Central memory CD8-positive, alpha-beta T cell (primary cell): ENCODE measurements at regions not wholly inside any gene's neighbourhood (a gene's known extent, or its start where the extent isn't known, plus 50 kb on each side); places are given as distances from the start of the nearest gene placed in this dataset.

Experiments
- ATAC-seq: fragments of 150-1000 bp; cut with Tn5 transposase; replicated peaks from 2 replicates; pipeline ENCODE4 v1.10.0; 2022; ENCODE audit warnings: mild to moderate bottlenecking, moderate FRiP score, moderate number of reproducible peaks; ENCODE audit not compliant: poor library complexity, severe bottlenecking; ENCODE audit errors: extremely low read depth
- DNase-seq, 2 donors: peaks; one replicate each; pipeline ENCODE4 v3.0.0; 2021; ENCODE audit warnings: low spot score in 2 of 2
- H3K27ac Mint-ChIP-seq: one replicate; pipeline ENCODE4 v1.8.0; 2022; ENCODE audit warnings: low read depth, mild to moderate bottlenecking, moderate library complexity, mixed read lengths
- H3K27me3 Mint-ChIP-seq: one replicate; pipeline ENCODE4 v1.8.0; 2022; ENCODE audit warnings: mixed read lengths
- H3K36me3 Mint-ChIP-seq: one replicate; pipeline ENCODE4 v1.8.0; 2022; ENCODE audit warnings: mild to moderate bottlenecking, moderate library complexity, mixed read lengths; ENCODE audit not compliant: insufficient read depth
- H3K4me1 Mint-ChIP-seq: one replicate; pipeline ENCODE4 v1.8.0; 2022; ENCODE audit warnings: mixed read lengths
- H3K4me3 Mint-ChIP-seq: one replicate; pipeline ENCODE4 v1.8.0; 2022; ENCODE audit warnings: mild to moderate bottlenecking, moderate library complexity, mixed read lengths
- H3K9me3 Mint-ChIP-seq: one replicate; pipeline ENCODE4 v1.8.0; 2022; ENCODE audit warnings: mixed read lengths

DNA sequence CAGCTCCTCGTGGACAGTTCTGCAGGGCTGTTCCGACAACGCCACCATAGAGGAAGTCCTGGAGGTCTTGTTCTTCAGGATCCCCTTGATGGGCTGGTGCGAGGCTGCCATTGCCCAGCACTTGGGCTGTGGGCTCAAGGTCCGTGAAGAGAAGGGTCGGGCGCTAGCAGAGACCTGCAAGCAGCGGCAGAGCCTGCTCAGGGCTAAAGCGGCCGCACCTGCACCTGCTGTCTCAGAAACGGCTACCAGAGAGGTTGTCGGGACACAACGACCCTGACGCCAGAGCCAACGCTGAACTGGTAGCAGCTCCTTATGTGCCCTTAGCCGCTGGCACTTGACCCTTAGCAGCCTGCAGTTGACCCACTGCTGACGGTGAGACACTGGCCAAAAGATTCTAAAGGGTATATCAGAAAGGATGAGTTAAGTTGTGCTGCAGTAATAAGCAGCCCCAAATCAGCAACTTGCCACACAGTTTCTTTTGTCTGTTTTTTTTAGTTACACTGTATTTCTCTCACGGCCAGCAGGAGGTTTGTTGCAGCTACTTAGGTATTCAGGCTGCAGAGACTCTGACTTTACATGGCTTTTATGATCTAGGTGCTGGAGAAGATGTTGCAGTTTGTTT, 55.5 kb upstream of the ST6GAL2 start:
- Mint-ChIP-seq H3K4me3 (no peak overlapping the region), H3K27ac (no peak overlapping the region), H3K4me1 (no peaks in the 10 kb centered on the region), H3K27me3 (no peaks in the 10 kb centered on the region), H3K9me3 (peaks cover 5% of the 10 kb centered on the region), H3K36me3 (no peaks in the 10 kb centered on the region)
- DNase-seq, result no peak
- ATAC-seq, result no peak

DNA sequence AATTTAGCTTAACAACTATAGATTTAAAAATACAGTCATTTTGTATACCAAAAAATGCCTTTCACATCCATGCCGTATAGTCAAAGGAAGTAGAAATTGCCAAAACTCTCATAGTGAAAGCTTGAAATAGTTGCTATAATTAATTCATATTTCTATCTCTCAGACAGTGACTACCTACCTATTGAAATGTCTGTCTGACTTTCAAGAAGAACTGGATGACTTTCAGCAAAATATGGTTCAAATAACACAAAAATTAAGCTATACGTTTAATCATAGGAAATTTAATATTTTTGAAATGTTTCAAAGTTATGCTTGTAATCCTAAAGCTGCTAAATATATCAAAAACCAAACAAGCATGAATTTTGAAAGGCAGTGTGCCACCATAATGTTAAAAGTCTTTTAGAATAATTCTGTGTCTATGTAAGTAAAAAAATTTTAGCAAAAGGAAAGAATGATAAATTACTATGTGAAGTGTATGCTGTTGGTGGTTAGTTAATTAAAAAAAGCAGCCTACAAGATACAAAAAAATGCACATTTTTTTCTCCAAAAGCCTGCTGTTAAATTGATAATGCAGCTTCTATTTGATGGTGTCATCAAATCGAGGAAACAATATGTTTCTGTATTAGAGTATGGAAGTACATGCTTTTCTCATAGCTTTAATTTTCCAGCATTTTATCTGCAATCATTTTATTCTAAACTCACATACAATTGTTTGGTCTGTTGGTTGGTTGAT, 57.7 kb upstream of the ST6GAL2 start:
- no peaks in the 10 kb centered on the region for H3K36me3 Mint-ChIP-seq

DNA sequence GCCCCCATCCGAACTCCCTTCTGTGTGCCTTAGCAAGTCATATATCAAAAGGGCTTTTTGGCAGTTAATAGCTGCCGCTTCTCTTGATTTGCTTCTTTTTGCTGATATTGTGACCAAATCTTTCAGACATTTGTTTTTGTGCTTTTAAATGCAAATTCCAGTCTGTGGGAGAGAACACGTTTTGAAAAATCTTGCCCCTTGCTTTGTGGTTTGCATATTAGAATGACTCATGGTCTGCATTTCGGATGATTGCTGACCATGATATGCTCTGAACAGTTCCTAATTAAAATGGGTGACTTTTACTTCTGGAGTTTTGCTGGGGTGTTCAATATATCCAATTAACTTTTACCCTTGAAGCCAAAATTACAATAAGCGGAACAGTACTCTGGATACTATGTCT, 58.2 kb upstream of the ST6GAL2 start:
- H3K27me3 Mint-ChIP-seq, result no peaks in the 10 kb centered on the region
- H3K36me3 Mint-ChIP-seq, result no peaks in the 10 kb centered on the region
- ATAC-seq, result no peak
- H3K4me3 Mint-ChIP-seq, result no peak overlapping the region
- no peaks in the 10 kb centered on the region for H3K4me1 Mint-ChIP-seq
- peaks cover 5% of the 10 kb centered on the region for H3K9me3 Mint-ChIP-seq
- no peak for DNase-seq
- no peak overlapping the region for H3K27ac Mint-ChIP-seq

More for the DNA sequence above, 57.7 kb upstream of the ST6GAL2 start:
- DNase-seq (no peak), ATAC-seq (no peak)
- H3K27ac Mint-ChIP-seq, result no peak overlapping the region
- H3K27me3 Mint-ChIP-seq, result no peaks in the 10 kb centered on the region
- H3K4me1 Mint-ChIP-seq, result no peaks in the 10 kb centered on the region
- no peak overlapping the region for H3K4me3 Mint-ChIP-seq
- peaks cover 5% of the 10 kb centered on the region for H3K9me3 Mint-ChIP-seq

DNA sequence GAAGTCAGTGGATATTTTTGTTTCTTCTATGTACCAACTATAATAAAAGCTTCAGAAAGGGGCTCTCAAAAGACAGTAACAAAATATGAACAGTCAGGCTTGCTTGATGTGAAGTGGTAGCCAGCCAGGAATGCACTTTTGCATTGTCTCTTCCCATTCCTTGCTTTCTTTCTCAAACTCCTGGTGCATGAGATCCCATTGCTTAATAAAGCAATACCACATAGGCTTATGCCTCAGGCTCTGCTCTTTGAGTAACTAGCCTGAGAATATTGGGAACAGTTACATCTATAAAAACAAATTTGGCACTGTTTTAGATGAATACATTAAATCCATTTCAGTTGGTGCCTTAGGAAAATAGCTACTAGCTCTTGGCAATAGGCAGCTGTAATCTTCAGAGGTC, 62.6 kb upstream of the ST6GAL2 start:
- Mint-ChIP-seq H3K4me1 (no peaks in the 10 kb centered on the region), H3K9me3 (no peaks in the 10 kb centered on the region), H3K27me3 (no peaks in the 10 kb centered on the region), H3K27ac (no peak overlapping the region), H3K36me3 (no peaks in the 10 kb centered on the region), H3K4me3 (no peak overlapping the region)
- DNase-seq, result no peak
- ATAC-seq, result no peak

DNA sequence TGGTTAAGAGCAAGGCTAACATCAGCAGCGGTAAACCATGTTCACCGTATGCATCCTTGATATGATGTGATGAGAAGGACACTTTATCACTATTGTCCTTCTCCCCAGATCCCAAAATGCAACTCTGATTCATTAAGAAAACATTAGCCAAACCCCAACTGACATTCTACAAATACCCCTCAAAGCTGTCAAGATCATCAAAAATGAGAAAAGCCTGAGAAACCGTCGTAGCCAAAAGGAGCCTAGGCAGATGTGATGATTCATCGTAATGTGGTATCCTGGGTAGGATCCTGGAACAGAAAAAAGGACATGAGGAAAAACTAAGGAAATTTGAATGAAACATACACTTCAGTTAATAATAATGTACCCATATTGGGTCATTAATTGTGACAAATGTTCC, 67.3 kb upstream of the ST6GAL2 start:
- H3K36me3 Mint-ChIP-seq, result no peaks in the 10 kb centered on the region
- no peak for ATAC-seq
- DNase-seq, result no peak
- no peak overlapping the region for H3K27ac Mint-ChIP-seq
- no peaks in the 10 kb centered on the region for H3K9me3 Mint-ChIP-seq
- H3K4me3 Mint-ChIP-seq, result no peak overlapping the region
- H3K4me1 Mint-ChIP-seq, result no peaks in the 10 kb centered on the region
- H3K27me3 Mint-ChIP-seq, result no peaks in the 10 kb centered on the region

DNA sequence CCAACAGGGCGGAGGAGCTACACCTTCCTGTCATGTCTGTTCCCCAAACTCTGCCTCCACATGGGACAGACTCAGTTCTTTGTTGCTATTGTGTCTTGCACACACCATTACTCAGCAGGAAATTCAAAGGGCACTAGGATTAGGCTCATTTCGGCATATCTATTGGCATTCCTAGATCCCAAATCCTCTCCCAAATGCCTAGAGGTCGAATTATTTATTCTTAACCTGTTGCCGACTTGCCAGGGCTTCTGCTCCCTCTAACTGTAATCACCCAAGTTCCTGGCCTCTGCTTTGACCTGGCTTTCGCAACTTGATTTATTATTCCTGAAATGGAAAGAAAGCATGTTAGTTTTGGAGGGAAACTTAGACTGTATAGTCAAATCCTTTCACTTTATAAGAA, 67.8 kb upstream of the ST6GAL2 start:
- no peak overlapping the region for H3K4me3 Mint-ChIP-seq
- H3K4me1 Mint-ChIP-seq, result no peaks in the 10 kb centered on the region
- H3K9me3 Mint-ChIP-seq, result no peaks in the 10 kb centered on the region
- no peaks in the 10 kb centered on the region for H3K27me3 Mint-ChIP-seq
- no peak overlapping the region for H3K27ac Mint-ChIP-seq
- H3K36me3 Mint-ChIP-seq, result no peaks in the 10 kb centered on the region
- ATAC-seq (no peak), DNase-seq (no peak)

DNA sequence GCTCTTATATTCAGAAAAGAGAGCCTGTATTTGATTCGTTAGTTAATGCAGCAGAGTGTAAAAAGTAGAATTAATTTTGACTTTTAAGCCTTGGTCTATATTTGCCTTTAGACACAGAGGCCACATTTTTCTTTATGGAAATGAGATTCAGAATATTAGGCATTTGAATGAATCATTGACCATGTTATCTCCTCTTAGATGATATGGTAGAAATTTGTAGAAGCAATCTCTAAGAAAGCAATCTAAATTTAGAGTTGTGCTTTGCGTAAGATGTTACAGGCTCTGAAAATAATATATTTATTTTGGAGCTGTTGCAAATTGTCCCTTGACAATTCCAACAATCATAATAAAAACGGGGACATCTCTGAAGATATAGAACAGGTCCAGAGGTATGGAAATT, 68.3 kb upstream of the ST6GAL2 start:
- no peaks in the 10 kb centered on the region for H3K9me3 Mint-ChIP-seq
- no peaks in the 10 kb centered on the region for H3K36me3 Mint-ChIP-seq
- no peaks in the 10 kb centered on the region for H3K4me1 Mint-ChIP-seq
- DNase-seq (no peak), ATAC-seq (no peak)
- H3K27ac Mint-ChIP-seq, result no peak overlapping the region
- H3K27me3 Mint-ChIP-seq, result no peaks in the 10 kb centered on the region
- H3K4me3 Mint-ChIP-seq, result no peak overlapping the region

DNA sequence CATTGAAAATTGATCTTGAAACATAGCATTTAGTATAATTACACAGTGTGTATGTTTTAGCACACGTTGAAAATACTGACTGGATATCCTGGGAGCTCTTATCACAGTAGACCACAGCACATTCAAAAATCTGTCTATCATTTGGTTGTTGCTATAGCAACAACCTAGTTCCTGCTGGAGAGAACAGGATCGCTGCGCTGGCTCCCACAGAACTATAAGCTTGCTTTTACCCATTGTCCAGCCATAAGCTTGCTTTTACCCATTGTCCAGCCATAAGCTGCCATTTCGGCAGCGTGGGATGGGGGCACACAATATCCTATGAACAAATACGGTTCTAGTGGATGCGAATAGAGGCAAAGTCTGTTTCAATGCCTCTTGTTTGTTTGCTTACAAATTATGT, 70.4 kb upstream of the ST6GAL2 start:
- H3K4me3 Mint-ChIP-seq, result no peak overlapping the region
- ATAC-seq, result no peak
- H3K4me1 Mint-ChIP-seq, result no peaks in the 10 kb centered on the region
- no peak overlapping the region for H3K27ac Mint-ChIP-seq
- H3K9me3 Mint-ChIP-seq, result no peaks in the 10 kb centered on the region
- no peaks in the 10 kb centered on the region for H3K27me3 Mint-ChIP-seq
- DNase-seq, result no peak
- H3K36me3 Mint-ChIP-seq, result no peaks in the 10 kb centered on the region

DNA sequence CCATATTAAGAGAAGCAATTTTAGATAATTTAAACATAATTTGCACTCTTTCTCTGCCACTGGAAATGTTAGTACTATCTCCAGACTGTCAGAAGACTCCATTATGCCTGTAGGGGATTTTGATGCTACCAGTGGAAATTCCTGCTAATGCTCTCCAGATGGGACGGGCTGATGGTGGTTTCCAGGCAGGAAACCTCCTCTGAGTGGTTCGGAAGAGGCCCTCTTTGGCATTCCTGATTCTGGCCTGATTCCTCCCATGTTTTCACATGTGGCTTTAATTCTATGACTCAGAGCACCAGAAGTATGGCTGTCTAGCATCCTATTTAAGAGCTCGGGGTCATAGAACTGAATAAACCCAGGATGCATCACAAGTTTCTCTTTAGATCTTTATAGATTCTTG, 70.9 kb upstream of the ST6GAL2 start:
- no peaks in the 10 kb centered on the region for H3K36me3 Mint-ChIP-seq
- DNase-seq (no peak), ATAC-seq (no peak)
- H3K27me3 Mint-ChIP-seq, result no peaks in the 10 kb centered on the region
- no peak overlapping the region for H3K4me3 Mint-ChIP-seq
- no peak overlapping the region for H3K27ac Mint-ChIP-seq
- no peaks in the 10 kb centered on the region for H3K4me1 Mint-ChIP-seq
- no peaks in the 10 kb centered on the region for H3K9me3 Mint-ChIP-seq

DNA sequence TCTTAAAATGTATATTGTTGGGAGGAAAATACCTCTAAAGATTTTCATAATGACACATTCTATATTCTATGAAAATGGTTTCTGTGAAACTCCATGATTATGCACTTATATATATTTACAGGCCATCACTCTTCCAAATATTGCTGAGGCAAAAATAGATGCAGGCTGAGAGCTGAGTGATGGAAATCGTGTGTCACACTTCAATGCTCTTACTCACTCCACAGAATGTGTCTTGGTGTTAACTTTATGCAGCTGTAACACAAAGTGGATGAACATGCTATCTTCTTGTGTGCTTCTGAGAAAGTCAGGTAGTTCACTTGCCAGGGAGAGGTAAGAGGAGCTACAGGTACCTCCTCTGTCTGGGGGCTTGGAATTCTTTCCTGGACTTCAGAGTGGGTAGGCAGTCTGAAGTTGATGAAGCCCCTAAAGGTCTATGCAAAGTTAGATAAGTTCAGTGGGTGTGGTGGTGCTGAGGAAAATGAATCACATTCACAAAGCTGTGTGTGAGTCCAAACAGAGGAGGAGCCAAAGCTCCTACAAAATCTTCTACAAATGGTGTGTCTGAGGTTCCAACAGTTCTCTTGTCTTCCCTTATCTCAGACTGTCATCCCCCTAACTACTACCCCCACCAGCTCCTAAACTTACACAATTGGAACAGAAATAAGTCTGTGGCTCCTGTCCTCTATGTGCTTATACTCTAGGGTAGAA, 74.2 kb upstream of the ST6GAL2 start:
- Mint-ChIP-seq H3K36me3 (no peaks in the 10 kb centered on the region), H3K27me3 (no peaks in the 10 kb centered on the region), H3K27ac (no peak overlapping the region), H3K4me3 (no peak overlapping the region), H3K9me3 (peaks cover 10% of the 10 kb centered on the region), H3K4me1 (no peaks in the 10 kb centered on the region)
- no peak for DNase-seq
- no peak for ATAC-seq

DNA sequence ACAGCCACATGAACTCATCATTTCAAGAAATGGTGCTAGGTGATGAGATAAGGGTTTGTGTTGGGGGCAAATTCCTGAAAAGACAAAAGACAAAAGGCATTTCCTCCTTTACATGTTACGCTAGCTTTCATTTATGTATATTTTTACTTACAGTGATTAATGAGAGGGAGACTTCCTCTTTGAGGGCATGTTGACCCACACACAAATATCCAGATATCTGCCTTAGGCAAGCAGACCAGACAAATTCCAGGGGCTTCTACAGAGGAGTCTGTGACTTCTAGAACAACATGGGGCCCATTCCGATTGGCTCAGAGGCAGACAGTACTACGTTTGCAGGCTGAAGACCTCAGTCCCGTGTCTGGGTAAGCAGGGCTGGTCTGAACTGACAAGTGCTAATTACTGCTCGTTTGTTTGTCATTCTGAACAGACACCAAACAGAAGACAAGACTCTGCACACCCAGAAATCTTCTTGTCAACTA, 74.8 kb upstream of the ST6GAL2 start:
- no peaks in the 10 kb centered on the region for H3K36me3 Mint-ChIP-seq
- H3K27me3 Mint-ChIP-seq, result no peaks in the 10 kb centered on the region
- H3K27ac Mint-ChIP-seq, result no peak overlapping the region
- no peaks in the 10 kb centered on the region for H3K4me1 Mint-ChIP-seq
- ATAC-seq (no peak), DNase-seq (no peak)
- H3K9me3 Mint-ChIP-seq, result peaks cover 10% of the 10 kb centered on the region
- no peak overlapping the region for H3K4me3 Mint-ChIP-seq

DNA sequence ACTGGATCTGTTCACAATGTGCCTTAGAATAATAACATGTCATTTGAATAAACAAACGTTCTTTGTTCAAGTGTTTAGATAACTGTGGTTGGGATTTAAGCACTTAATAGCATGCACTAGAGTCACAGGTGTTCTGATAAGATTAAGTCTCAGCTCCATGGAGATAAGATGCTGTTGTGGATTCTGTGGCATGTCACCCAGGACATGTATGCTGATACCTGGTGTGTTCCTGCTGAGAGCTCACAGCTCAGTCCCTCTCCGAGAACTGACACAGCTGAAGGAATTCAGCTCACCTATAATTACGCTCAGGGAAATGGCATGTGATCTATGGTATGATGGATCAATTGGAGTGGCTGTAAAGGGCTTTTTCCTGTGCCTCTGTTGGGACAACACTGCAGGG, 75.4 kb upstream of the ST6GAL2 start:
- ATAC-seq (no peak), DNase-seq (no peak)
- Mint-ChIP-seq H3K4me1 (no peaks in the 10 kb centered on the region), H3K36me3 (no peaks in the 10 kb centered on the region), H3K4me3 (no peak overlapping the region), H3K27ac (no peak overlapping the region), H3K9me3 (peaks cover 12% of the 10 kb centered on the region), H3K27me3 (no peaks in the 10 kb centered on the region)

DNA sequence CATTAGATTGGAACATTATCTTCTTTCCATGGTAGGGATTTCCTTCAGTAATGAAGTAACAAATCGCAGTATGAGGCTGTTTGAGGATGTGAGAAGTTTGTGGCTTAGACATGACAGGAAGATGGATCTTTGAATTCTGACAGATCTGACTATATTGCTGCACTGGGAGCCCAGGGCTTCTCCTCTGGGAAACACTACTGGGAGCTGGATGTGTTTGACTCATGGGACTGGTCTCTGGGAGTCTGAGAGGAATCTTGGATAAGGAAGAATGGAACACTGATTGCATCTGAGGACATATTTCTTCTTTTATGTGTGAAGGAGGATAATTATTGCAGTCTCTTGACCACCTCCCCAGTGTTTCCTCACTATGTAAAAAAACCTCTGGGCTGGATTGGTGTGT, 77.2 kb upstream of the ST6GAL2 start:
- ATAC-seq (no peak), DNase-seq (no peak)
- no peaks in the 10 kb centered on the region for H3K27me3 Mint-ChIP-seq
- no peak overlapping the region for H3K27ac Mint-ChIP-seq
- H3K9me3 Mint-ChIP-seq, result peaks cover 24% of the 10 kb centered on the region
- no peak overlapping the region for H3K4me3 Mint-ChIP-seq
- H3K36me3 Mint-ChIP-seq, result no peaks in the 10 kb centered on the region
- H3K4me1 Mint-ChIP-seq, result no peaks in the 10 kb centered on the region
